ENCODE measurements at regions not wholly inside any gene's neighbourhood (a gene's known extent, or its start where the extent isn't known, plus 50 kb on each side); places are given as distances from the start of the nearest gene placed in this dataset.

DNA sequence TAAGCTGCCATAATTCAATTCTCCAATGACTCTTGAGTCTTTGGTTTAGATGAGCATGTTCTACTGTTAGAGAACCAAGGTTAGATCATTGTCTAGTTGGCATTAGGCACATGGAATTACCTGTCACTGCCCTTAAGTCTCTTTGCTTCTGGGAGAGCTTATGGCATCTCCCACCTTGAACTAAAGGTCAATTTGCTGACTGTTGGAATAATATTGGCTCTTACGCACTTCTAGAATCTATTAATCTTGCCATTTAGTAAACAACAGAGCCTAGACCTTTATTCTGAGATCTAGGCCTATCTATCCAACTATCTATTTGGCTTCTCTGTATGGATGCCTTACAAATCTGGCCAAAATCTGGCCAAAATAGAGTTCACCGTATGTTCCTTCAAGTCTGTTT lies 232.0 kb downstream of the STK31 start (continued):
- TF ChIP-seq, protein P1, sequence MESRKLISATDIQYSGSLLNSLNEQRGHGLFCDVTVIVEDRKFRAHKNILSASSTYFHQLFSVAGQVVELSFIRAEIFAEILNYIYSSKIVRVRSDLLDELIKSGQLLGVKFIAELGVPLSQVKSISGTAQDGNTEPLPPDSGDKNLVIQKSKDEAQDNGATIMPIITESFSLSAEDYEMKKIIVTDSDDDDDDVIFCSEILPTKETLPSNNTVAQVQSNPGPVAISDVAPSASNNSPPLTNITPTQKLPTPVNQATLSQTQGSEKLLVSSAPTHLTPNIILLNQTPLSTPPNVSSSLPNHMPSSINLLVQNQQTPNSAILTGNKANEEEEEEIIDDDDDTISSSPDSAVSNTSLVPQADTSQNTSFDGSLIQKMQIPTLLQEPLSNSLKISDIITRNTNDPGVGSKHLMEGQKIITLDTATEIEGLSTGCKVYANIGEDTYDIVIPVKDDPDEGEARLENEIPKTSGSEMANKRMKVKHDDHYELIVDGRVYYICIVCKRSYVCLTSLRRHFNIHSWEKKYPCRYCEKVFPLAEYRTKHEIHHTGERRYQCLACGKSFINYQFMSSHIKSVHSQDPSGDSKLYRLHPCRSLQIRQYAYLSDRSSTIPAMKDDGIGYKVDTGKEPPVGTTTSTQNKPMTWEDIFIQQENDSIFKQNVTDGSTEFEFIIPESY (IDR thresholded peaks at IDR 0.05; ENCODE audit: extremely low read depth, insufficient replicate concordance, low read length): no peak

DNA sequence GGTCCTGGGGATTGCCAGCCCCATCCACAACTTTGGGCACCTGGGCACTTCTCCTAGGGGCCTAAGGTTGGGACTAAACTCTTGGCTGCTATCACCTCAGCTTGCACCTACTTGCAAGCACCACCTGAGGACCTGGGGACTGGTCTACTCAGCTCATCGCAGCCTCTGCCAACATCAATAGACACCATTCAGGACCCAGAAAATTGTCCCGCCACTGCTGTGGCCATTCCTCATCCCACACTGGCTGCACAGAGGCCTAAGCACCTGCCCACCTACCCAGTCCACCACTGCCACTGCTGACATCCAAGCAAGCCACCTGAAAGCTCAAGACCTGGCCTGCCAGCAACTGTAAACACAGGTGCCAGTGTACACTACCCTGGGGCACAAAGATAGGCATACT lies 234.1 kb downstream of the STK31 start:
- Histone ChIP-seq H3K9me2 (ENCODE audit: insufficient read depth) (no peaks in the 10 kb centered on the region), H2AFZ (ENCODE audit: low read depth, low read length, poor library complexity, severe bottlenecking) (no peak overlapping the region), H3K36me3 (ENCODE audit: control insufficient read depth in 1 of 2, insufficient read depth in 2 of 2, low read length in 2 of 2) (no peaks in the 10 kb centered on the region), H3K4me1 (ENCODE audit: control insufficient read depth in 1 of 2, insufficient read depth in 2 of 2, low read length in 2 of 2) (peaks cover 1 to 3% of the 10 kb centered on the region in 2 experiments; a peak in 1 of 4 replicates), H4K20me1 (ENCODE audit: insufficient read depth) (no peaks in the 10 kb centered on the region), H3K9me3 (ENCODE audit: control insufficient read depth in 1 of 2, insufficient read depth in 1 of 2, low read depth in 1 of 2, low read length in 2 of 2) (no peaks in the 10 kb centered on the region), H3K27ac (ENCODE audit: low read depth, low read length) (no peak overlapping the region), H3K4me3 (replicated peaks in 1 of 2; ENCODE audit: low read depth in 1 of 2, low read length in 2 of 2) (no peak overlapping the region), H3K27me3 (ENCODE audit: insufficient read depth, low read length) (peaks cover 4% of the 10 kb centered on the region; the same call in 1 of the 2 replicates), H3K79me2 (ENCODE audit: insufficient read depth, low read length) (no peaks in the 10 kb centered on the region), H3K9ac (ENCODE audit: low read length) (no peak overlapping the region), H3K4me2 (ENCODE audit: low read length) (no peak overlapping the region)
- intact Hi-C loops (cut with micrococcal nuclease): loop anchor here (5.0 kb wide), 1 partner anchor 68 kb away; no protein-coding TSS in a partner anchor
- ChIA-PET POLR2A (no interaction called here), CTCF (no interaction called here), RAD21 (ENCODE audit: low non-redundant PET in 1 of 2, low total read pairs in 2 of 2, uncharacterized antibody in 2 of 2, unreplicated experiment in 2 of 2) (no interaction called here)
- DNase-seq (ENCODE audit: low read depth, low spot score) (no peak), ATAC-seq (no peak)
- no peak for TF ChIP-seq SIN3A (IDR thresholded peaks at IDR 0.05; ENCODE audit: low read depth)
- TF ChIP-seq, protein P2, sequence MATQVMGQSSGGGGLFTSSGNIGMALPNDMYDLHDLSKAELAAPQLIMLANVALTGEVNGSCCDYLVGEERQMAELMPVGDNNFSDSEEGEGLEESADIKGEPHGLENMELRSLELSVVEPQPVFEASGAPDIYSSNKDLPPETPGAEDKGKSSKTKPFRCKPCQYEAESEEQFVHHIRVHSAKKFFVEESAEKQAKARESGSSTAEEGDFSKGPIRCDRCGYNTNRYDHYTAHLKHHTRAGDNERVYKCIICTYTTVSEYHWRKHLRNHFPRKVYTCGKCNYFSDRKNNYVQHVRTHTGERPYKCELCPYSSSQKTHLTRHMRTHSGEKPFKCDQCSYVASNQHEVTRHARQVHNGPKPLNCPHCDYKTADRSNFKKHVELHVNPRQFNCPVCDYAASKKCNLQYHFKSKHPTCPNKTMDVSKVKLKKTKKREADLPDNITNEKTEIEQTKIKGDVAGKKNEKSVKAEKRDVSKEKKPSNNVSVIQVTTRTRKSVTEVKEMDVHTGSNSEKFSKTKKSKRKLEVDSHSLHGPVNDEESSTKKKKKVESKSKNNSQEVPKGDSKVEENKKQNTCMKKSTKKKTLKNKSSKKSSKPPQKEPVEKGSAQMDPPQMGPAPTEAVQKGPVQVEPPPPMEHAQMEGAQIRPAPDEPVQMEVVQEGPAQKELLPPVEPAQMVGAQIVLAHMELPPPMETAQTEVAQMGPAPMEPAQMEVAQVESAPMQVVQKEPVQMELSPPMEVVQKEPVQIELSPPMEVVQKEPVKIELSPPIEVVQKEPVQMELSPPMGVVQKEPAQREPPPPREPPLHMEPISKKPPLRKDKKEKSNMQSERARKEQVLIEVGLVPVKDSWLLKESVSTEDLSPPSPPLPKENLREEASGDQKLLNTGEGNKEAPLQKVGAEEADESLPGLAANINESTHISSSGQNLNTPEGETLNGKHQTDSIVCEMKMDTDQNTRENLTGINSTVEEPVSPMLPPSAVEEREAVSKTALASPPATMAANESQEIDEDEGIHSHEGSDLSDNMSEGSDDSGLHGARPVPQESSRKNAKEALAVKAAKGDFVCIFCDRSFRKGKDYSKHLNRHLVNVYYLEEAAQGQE (IDR thresholded peaks at IDR 0.05; ENCODE audit: low read depth): no peak
- TF ChIP-seq EZH2 (IDR thresholded peaks at IDR 0.05): no peak
- TF ChIP-seq JUND (IDR thresholded peaks at IDR 0.05): no peak
- no peak for TF ChIP-seq SRF (IDR thresholded peaks at IDR 0.05; ENCODE audit: low read depth)
- TF ChIP-seq, protein P1 (IDR thresholded peaks at IDR 0.05; ENCODE audit: extremely low read depth, insufficient replicate concordance, low read length): no peak
- TF ChIP-seq ELF1 (IDR thresholded peaks at IDR 0.05; ENCODE audit: borderline replicate concordance, low read depth): no peak
- no peak for TF ChIP-seq CEBPB (IDR thresholded peaks at IDR 0.05; ENCODE audit: low read depth)
- no peak for TF ChIP-seq TCF7L2 (IDR thresholded peaks at IDR 0.05; ENCODE audit: borderline replicate concordance, extremely low read depth, insufficient read depth, insufficient read length)
- TF ChIP-seq SP1 (IDR thresholded peaks at IDR 0.05; ENCODE audit: low read depth): no peak
- TF ChIP-seq POLR2AphosphoS5 (IDR thresholded peaks at IDR 0.05; ENCODE audit: low read depth, low read length): no peak
- TF ChIP-seq ZNF274 (IDR thresholded peaks at IDR 0.05; ENCODE audit: low read depth, low read length): no peak
- no peak for TF ChIP-seq POLR2A (IDR thresholded peaks at IDR 0.05; ENCODE audit: borderline replicate concordance, extremely low read depth, insufficient read depth, insufficient read length)
- TF ChIP-seq CBX3 (IDR thresholded peaks at IDR 0.05; ENCODE audit: low read depth): no peak
- no peak for TF ChIP-seq FOSL1 (IDR thresholded peaks at IDR 0.05; ENCODE audit: low read depth)
- TF ChIP-seq ZFX (IDR thresholded peaks at IDR 0.05): no peak
- no peak for TF ChIP-seq RAD21 (IDR thresholded peaks at IDR 0.05; ENCODE audit: low read depth)
- no peak for TF ChIP-seq EGR1 (IDR thresholded peaks at IDR 0.05; ENCODE audit: low read depth)
- no TSS peak for BruUV-seq (replicated peaks)
